ENCODE measurements at regions not wholly inside any gene's neighbourhood (a gene's known extent, or its start where the extent isn't known, plus 50 kb on each side); places are given as distances from the start of the nearest gene placed in this dataset.
"Not testable (repeated sequence)": the region's sequence is repeated elsewhere in the genome, so short reads cannot be mapped to it uniquely, and the experiment has no call there.

GRCh38 chr5:69007726-69008368 lies 86.0 kb upstream of the SLC30A5 start:
- TF ChIP-seq CTCF (IDR thresholded peaks at IDR 0.05; ENCODE audit: low read depth, low read length) = peak; percentile 95
- no peak overlapping the region for H3K4me3 ChIP-seq (ENCODE audit: low read depth, low read length)

GRCh38 chr5:69010476-69010875 lies 83.3 kb upstream of the SLC30A5 start:
- no peak overlapping the region for H3K4me3 ChIP-seq (ENCODE audit: low read depth, low read length)
- no peak for TF ChIP-seq CTCF (IDR thresholded peaks at IDR 0.05; ENCODE audit: low read depth, low read length)

GRCh38 chr5:69011910-69012309 lies 81.9 kb upstream of the SLC30A5 start:
- TF ChIP-seq CTCF (IDR thresholded peaks at IDR 0.05; ENCODE audit: low read depth, low read length) = no peak

GRCh38 chr5:69013481-69013880 lies 80.3 kb upstream of the SLC30A5 start:
- no peak for TF ChIP-seq CTCF (IDR thresholded peaks at IDR 0.05; ENCODE audit: low read depth, low read length)
- no peak overlapping the region for H3K4me3 ChIP-seq (ENCODE audit: low read depth, low read length)

More at GRCh38 chr5:69011910-69012309, 81.9 kb upstream of the SLC30A5 start:
- H3K4me3 ChIP-seq (ENCODE audit: low read depth, low read length) = no peak overlapping the region

- H3K4me3 ChIP-seq (ENCODE audit: low read depth, low read length) = not testable (repeated sequence)
Measured at GRCh38 chr5:69014007-69014406, 79.8 kb upstream of the SLC30A5 start.

GRCh38 chr5:69019668-69020375 lies 74.0 kb upstream of the SLC30A5 start:
- TF ChIP-seq CTCF (IDR thresholded peaks at IDR 0.05; ENCODE audit: low read depth, low read length) = no peak
- no peak overlapping the region for H3K4me3 ChIP-seq (ENCODE audit: low read depth, low read length)

- TF ChIP-seq CTCF (IDR thresholded peaks at IDR 0.05; ENCODE audit: low read depth, low read length) = peak; percentile 55
- no peak overlapping the region for H3K4me3 ChIP-seq (ENCODE audit: low read depth, low read length)
Measured at GRCh38 chr5:69024241-69024651, 69.6 kb upstream of the SLC30A5 start.
